Upper lobe of left lung (tissue), 6 donors: ENCODE measurements at regions not wholly inside any gene's neighbourhood (a gene's known extent, or its start where the extent isn't known, plus 50 kb on each side); places are given as distances from the start of the nearest gene placed in this dataset.

Experiments
- ATAC-seq, 2 donors: fragments of 200-7000 bp; cut with Tn5 transposase; one replicate each; pipeline ENCODE4 v1.9.1; 2022; ENCODE audit warnings: mild to moderate bottlenecking in 2 of 2, moderate library complexity in 2 of 2; ENCODE audit not compliant: low FRiP score in 2 of 2
- DNase-seq, 2 donors: peaks; one replicate each; pipeline ENCODE4 v3.0.0-alpha.2; 2019 to 2020
- H3K27ac ChIP-seq, 4 donors: fragments of 200-600 bp; sonication (generic); one replicate each; pipeline ENCODE4 v1.5.1; 2016 to 2019
- H3K27me3 ChIP-seq, 4 donors: fragments of 200-600 bp; sonication (generic); one replicate each; pipeline ENCODE4 v1.5.1; 2017 to 2019
- H3K36me3 ChIP-seq, 4 donors: fragments of 200-600 bp; sonication (generic); one replicate each; pipeline ENCODE4 v1.5.1; 2016 to 2019
- H3K4me1 ChIP-seq, 4 donors: fragments of 200-600 bp; sonication (generic); one replicate each; pipeline ENCODE4 v1.5.1; 2018 to 2019
- H3K4me3 ChIP-seq, 4 donors: fragments of 200-600 bp; sonication (generic); one replicate each; pipeline ENCODE4 v1.5.1; 2017 to 2019; ENCODE audit warnings: mild to moderate bottlenecking in 2 of 4, moderate library complexity in 1 of 4
- H3K9me3 ChIP-seq, 4 donors: fragments of 200-600 bp; sonication (generic); one replicate each; pipeline ENCODE4 v1.5.1; 2018 to 2019
- CTCF ChIP-seq, 6 experiments: fragments of 450-650 bp in 4 of 6; fragments of 200-600 bp in 2 of 6; sonication (generic) in 2 of 6; IDR thresholded peaks; one replicate each; pipeline ENCODE4 v1.5.1; 2016 to 2019; ENCODE audit warnings: antibody characterized with exemption in 6 of 6
- EP300 ChIP-seq, 4 donors: sonication (generic); formaldehyde crosslinking; IDR thresholded peaks; one replicate each; pipeline ENCODE4 v1.5.1; 2017; ENCODE audit warnings: antibody characterized with exemption in 4 of 4, control low read depth in 2 of 4
- POLR2A ChIP-seq, 4 donors: fragments of 450-650 bp; IDR thresholded peaks; one replicate each; pipeline ENCODE4 v1.5.1; 2016 to 2017; ENCODE audit warnings: antibody characterized with exemption in 4 of 4, mild to moderate bottlenecking in 2 of 4
- POLR2AphosphoS5 ChIP-seq, 2 donors: sonication (generic); formaldehyde crosslinking; IDR thresholded peaks; one replicate each; pipeline ENCODE4 v1.5.1; 2017; ENCODE audit warnings: antibody characterized with exemption in 2 of 2
- WGBS, 2 donors: methylation state at CpG; one replicate each; pipeline ENCODE4 v1.1.5; 2017 to 2018; 5-methylcytosine and 5-hydroxymethylcytosine counted together
- donor health status: DM: no; HTN: no; CAD: no; lungs with moderate emphysema.
- donor health status: DM: no; HTN: yes; CAD: no; lungs with severe emphysema.

GRCh38 chr7:121634356-121634755 is 238.2 kb upstream of the FAM3C start:
- H3K4me1 ChIP-seq: no peaks in the 10 kb centered on the region
- H3K27ac ChIP-seq: no peak overlapping the region
- no peak for ATAC-seq
- H3K4me3 ChIP-seq: no peak overlapping the region
- TF ChIP-seq CTCF (IDR thresholded peaks at IDR 0.05) (no peak), POLR2AphosphoS5 (IDR thresholded peaks at IDR 0.05) (no peak), EP300 (IDR thresholded peaks at IDR 0.05) (no peak), POLR2A (IDR thresholded peaks at IDR 0.05) (no peak)
- no peaks in the 10 kb centered on the region for H3K9me3 ChIP-seq
- DNase-seq: no peak
- no peaks in the 10 kb centered on the region for H3K27me3 ChIP-seq
- WGBS, 2 donors: 27 to 63% methylated on average over 1 of the region's 1 CpG
- H3K36me3 ChIP-seq: no peaks in the 10 kb centered on the region

- ATAC-seq: no peak
- no peaks in the 10 kb centered on the region for H3K9me3 ChIP-seq
- H3K4me3 ChIP-seq: no peak overlapping the region
- TF ChIP-seq CTCF (IDR thresholded peaks at IDR 0.05) (no peak), POLR2AphosphoS5 (IDR thresholded peaks at IDR 0.05) (no peak), EP300 (IDR thresholded peaks at IDR 0.05) (no peak), POLR2A (IDR thresholded peaks at IDR 0.05) (no peak)
- no peaks in the 10 kb centered on the region for H3K4me1 ChIP-seq
- no peak for DNase-seq
- no peaks in the 10 kb centered on the region for H3K36me3 ChIP-seq
- WGBS, 2 donors: 59% methylated on average over 3 of the region's 3 CpGs
- no peaks in the 10 kb centered on the region for H3K27me3 ChIP-seq
- no peak overlapping the region for H3K27ac ChIP-seq
Measured at GRCh38 chr7:121633186-121633585, 237.1 kb upstream of the FAM3C start.

GRCh38 chr7:121624958-121625357 is 228.8 kb upstream of the FAM3C start:
- TF ChIP-seq CTCF (IDR thresholded peaks at IDR 0.05): no peak
- no peak for TF ChIP-seq POLR2AphosphoS5 (IDR thresholded peaks at IDR 0.05)
- no peak for TF ChIP-seq POLR2A (IDR thresholded peaks at IDR 0.05)
- TF ChIP-seq EP300 (IDR thresholded peaks at IDR 0.05): no peak
- Histone ChIP-seq H3K4me1 (no peaks in the 10 kb centered on the region), H3K9me3 (no peaks in the 10 kb centered on the region), H3K36me3 (no peaks in the 10 kb centered on the region), H3K4me3 (no peak overlapping the region), H3K27ac (no peak overlapping the region), H3K27me3 (no peaks in the 10 kb centered on the region)
- ATAC-seq (peak in 1 of 2 donors; percentile 29), DNase-seq (no peak)
- WGBS, 2 donors: 79 to 80% methylated on average over 3 of the region's 3 CpGs

DNA sequence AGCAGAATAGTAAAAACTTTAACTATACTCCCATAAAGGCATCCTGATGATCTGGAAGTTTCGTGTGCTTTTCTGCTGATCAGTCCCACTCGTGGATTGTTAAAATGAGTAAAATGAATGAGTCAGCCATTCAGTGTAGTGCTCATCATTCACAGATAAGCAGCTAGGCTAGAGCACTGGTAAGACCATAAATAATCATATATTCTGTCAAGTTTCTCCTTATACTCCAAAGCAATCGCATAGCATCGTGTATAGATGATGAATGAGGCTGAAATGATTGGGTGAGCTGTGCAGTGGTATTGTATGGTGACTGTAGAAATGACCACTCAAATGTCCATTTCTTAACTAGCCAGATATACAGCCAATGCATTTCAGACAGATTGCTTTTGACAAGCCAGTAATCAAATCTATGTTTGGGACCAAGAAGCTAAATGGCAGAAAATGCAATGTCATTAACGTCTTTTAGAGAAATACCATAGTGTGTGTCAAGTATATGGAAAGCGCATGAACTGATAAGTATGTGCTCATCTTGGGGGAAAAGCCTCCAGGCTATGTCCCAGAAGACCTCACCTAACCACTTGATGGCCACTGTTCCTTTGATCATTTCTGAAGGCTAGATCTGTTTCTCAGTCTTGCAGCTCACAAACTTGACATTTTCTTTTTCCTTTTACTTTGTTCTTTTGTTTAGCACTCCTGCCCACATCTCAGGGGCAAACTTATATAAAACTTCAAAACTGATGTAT is 227.2 kb upstream of the FAM3C start:
- DNase-seq (no peak), ATAC-seq (no peak)
- no peaks in the 10 kb centered on the region for H3K27me3 ChIP-seq
- no peaks in the 10 kb centered on the region for H3K9me3 ChIP-seq
- no peaks in the 10 kb centered on the region for H3K4me1 ChIP-seq
- TF ChIP-seq POLR2A (IDR thresholded peaks at IDR 0.05): no peak
- no peak for TF ChIP-seq POLR2AphosphoS5 (IDR thresholded peaks at IDR 0.05)
- TF ChIP-seq CTCF (IDR thresholded peaks at IDR 0.05): no peak
- TF ChIP-seq EP300 (IDR thresholded peaks at IDR 0.05): no peak
- no peaks in the 10 kb centered on the region for H3K36me3 ChIP-seq
- H3K27ac ChIP-seq: no peak overlapping the region
- 72 to 85% methylated on average over 6 of the region's 6 CpGs for WGBS, 2 donors
- H3K4me3 ChIP-seq: no peak overlapping the region

DNA sequence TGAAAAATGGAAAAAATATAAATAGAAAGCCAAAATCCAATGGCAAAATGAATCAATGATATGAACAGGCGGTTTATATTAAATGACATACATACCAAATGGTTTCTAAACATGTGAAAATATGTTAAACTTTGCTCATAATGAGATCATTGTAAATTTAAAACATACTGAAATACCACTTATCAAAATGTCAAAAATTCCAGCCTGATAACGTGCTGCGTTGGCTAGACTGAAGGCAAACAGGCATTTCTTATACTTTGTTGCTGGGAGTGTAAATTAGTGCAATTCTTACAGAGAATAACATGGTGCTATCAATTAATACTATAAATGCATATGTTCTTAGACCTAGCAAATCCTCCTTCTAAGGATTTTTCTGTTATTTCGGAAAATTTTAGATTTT is 225.8 kb upstream of the FAM3C start:
- Histone ChIP-seq H3K4me1 (no peaks in the 10 kb centered on the region), H3K27ac (no peak overlapping the region), H3K4me3 (no peak overlapping the region), H3K9me3 (no peaks in the 10 kb centered on the region), H3K36me3 (no peaks in the 10 kb centered on the region), H3K27me3 (no peaks in the 10 kb centered on the region)
- ATAC-seq: no peak
- DNase-seq: no peak
- 71 to 77% methylated on average over 4 of the region's 4 CpGs for WGBS, 2 donors
- TF ChIP-seq POLR2A (IDR thresholded peaks at IDR 0.05) (no peak), POLR2AphosphoS5 (IDR thresholded peaks at IDR 0.05) (no peak), CTCF (IDR thresholded peaks at IDR 0.05) (no peak), EP300 (IDR thresholded peaks at IDR 0.05) (no peak)
